Adrenal gland (tissue), 9 donors: ENCODE measurements at regions not wholly inside any gene's neighbourhood (a gene's known extent, or its start where the extent isn't known, plus 50 kb on each side); places are given as distances from the start of the nearest gene placed in this dataset.

Experiments
- DNase-seq, 7 donors: peaks; one replicate each; pipeline ENCODE4 v3.0.0-alpha.2; 2019 to 2020
- H3K27ac ChIP-seq, 5 donors: fragments of 200-600 bp; sonication (generic) in 4 of 5; 1 replicate in 3 of 5; 2 replicates in 2 of 5; pipeline versions ENCODE4 v1.5.1 to v1.8.0; 2016 to 2020; ENCODE audit warnings: mild to moderate bottlenecking in 1 of 5
- H3K27me3 ChIP-seq: fragments of 200-600 bp; 2 replicates; pipeline ENCODE4 v1.8.0; 2021
- H3K36me3 ChIP-seq, 2 donors: fragments of 200-600 bp; replicated peaks in 1 of 2; 1 replicate in 1 of 2; 2 replicates in 1 of 2; pipeline versions ENCODE4 v1.5.1 to v1.8.0; 2018 to 2022
- H3K4me1 ChIP-seq, 2 donors: fragments of 200-600 bp; replicated peaks in 1 of 2; 1 replicate in 1 of 2; 2 replicates in 1 of 2; pipeline versions ENCODE4 v1.5.1 to v1.8.0; 2018 to 2021
- H3K4me3 ChIP-seq, 4 donors: fragments of 200-600 bp; sonication (generic) in 3 of 4; one replicate each; pipeline ENCODE4 v1.5.1; 2016 to 2018
- H3K9me3 ChIP-seq, 3 donors: fragments of 200-600 bp; sonication (generic) in 1 of 3; replicated peaks in 1 of 3; 1 replicate in 2 of 3; 2 replicates in 1 of 3; pipeline versions ENCODE4 v1.5.1 to v1.8.0; 2016 to 2021
- POLR2A ChIP-seq, 2 donors: fragments of 450-650 bp; IDR thresholded peaks; one replicate each; pipeline ENCODE4 v1.6.1; 2017; ENCODE audit warnings: antibody characterized with exemption in 2 of 2, mild to moderate bottlenecking in 2 of 2, moderate library complexity in 1 of 2
- WGBS, 4 donors: extraction: QIAGEN DNeasy Blood & Tissue Kit in 2 of 4; methylation state at CpG; one replicate each; pipeline versions ENCODE4 v1.1.5 to v1.1.7; 2013 to 2017; 5-methylcytosine and 5-hydroxymethylcytosine counted together
- intact Hi-C, 2 donors: fragments of 100-400 bp; cut with DNase I; formaldehyde crosslinking; loops; one replicate each; pipeline versions ENCODE4 v1.14.1 to v1.15.0; 2022 to 2023
- TF ChIP-seq, protein P1 (sequence below), 6 experiments: fragments of 450-650 bp in 4 of 6; fragments of 200-600 bp in 2 of 6; sonication (generic) in 1 of 6; IDR thresholded peaks; 1 replicate in 5 of 6; 2 replicates in 1 of 6; pipeline versions ENCODE4 v1.5.1 to v1.8.0; 2016 to 2021; ENCODE audit warnings: antibody characterized with exemption in 6 of 6, mild to moderate bottlenecking in 2 of 6, moderate library complexity in 1 of 6
- donor health status: healthy with polysubstance abuse.
- donor health status: Bipolar disorder and iron deficiency.
- donor health status: DM: yes; HTN: yes; CAD: no.
- donor health status: DM: no; HTN: no; CAD: no.
- donor health status: DM: no; HTN: no; CAD: no.

GRCh38 chr11:103536335-103536722, 427.1 kb downstream of the DYNC2H1 start:
- TF ChIP-seq POLR2A (IDR thresholded peaks at IDR 0.05): no peak
- TF ChIP-seq, protein P1, sequence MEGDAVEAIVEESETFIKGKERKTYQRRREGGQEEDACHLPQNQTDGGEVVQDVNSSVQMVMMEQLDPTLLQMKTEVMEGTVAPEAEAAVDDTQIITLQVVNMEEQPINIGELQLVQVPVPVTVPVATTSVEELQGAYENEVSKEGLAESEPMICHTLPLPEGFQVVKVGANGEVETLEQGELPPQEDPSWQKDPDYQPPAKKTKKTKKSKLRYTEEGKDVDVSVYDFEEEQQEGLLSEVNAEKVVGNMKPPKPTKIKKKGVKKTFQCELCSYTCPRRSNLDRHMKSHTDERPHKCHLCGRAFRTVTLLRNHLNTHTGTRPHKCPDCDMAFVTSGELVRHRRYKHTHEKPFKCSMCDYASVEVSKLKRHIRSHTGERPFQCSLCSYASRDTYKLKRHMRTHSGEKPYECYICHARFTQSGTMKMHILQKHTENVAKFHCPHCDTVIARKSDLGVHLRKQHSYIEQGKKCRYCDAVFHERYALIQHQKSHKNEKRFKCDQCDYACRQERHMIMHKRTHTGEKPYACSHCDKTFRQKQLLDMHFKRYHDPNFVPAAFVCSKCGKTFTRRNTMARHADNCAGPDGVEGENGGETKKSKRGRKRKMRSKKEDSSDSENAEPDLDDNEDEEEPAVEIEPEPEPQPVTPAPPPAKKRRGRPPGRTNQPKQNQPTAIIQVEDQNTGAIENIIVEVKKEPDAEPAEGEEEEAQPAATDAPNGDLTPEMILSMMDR (IDR thresholded peaks at IDR 0.05): no peak
- Histone ChIP-seq H3K9me3 (no peaks in the 10 kb centered on the region), H3K27ac (no peak overlapping the region), H3K4me3 (no peak overlapping the region), H3K4me1 (peaks cover 0 to 3% of the 10 kb centered on the region in 2 donors), H3K27me3 (no peaks in the 10 kb centered on the region), H3K36me3 (no peaks in the 10 kb centered on the region)
- no peak for DNase-seq
- 80 to 86% (median 84%) methylated on average over 10 of the region's 10 CpGs for WGBS, 4 donors
- intact Hi-C loops: no loop called here

GRCh38 chr11:103537904-103538502, 428.8 kb downstream of the DYNC2H1 start:
- no peak for TF ChIP-seq POLR2A (IDR thresholded peaks at IDR 0.05)
- TF ChIP-seq, protein P1 (IDR thresholded peaks at IDR 0.05): peak; percentile 6 to 49 (median 35)
- DNase-seq: peak in 1 of 7 donors; percentile 27
- Histone ChIP-seq H3K4me3 (no peak overlapping the region), H3K27ac (no peak overlapping the region), H3K36me3 (no peaks in the 10 kb centered on the region), H3K9me3 (no peaks in the 10 kb centered on the region), H3K27me3 (no peaks in the 10 kb centered on the region), H3K4me1 (peaks cover 0 to 3% of the 10 kb centered on the region in 2 donors)
- intact Hi-C loops: no loop called here

DNA sequence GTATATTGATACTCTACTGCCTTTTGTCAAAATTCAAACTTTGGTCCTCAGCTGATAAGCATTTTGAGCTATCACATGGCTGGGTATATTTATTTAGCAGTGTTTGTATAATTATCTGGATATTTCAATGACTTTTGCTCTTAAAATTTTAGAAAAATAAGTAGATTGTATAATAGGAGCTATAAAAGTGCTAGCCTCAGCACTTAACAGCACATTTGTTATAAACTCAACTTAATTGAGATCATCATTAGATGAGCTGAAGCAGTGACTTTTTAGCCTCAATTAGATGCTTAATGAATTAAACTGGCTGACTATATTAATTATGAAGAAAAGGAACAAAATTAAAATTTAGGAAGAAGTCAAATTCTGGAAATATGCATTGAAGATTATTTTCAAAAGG, 429.9 kb downstream of the DYNC2H1 start:
- no peak for TF ChIP-seq POLR2A (IDR thresholded peaks at IDR 0.05)
- TF ChIP-seq, protein P1 (IDR thresholded peaks at IDR 0.05): no peak
- intact Hi-C loops: no loop called here
- Histone ChIP-seq H3K4me3 (no peak overlapping the region), H3K4me1 (peaks cover 0 to 3% of the 10 kb centered on the region in 2 donors), H3K27ac (no peak overlapping the region), H3K27me3 (no peaks in the 10 kb centered on the region), H3K36me3 (no peaks in the 10 kb centered on the region), H3K9me3 (no peaks in the 10 kb centered on the region)
- no peak for DNase-seq

DNA sequence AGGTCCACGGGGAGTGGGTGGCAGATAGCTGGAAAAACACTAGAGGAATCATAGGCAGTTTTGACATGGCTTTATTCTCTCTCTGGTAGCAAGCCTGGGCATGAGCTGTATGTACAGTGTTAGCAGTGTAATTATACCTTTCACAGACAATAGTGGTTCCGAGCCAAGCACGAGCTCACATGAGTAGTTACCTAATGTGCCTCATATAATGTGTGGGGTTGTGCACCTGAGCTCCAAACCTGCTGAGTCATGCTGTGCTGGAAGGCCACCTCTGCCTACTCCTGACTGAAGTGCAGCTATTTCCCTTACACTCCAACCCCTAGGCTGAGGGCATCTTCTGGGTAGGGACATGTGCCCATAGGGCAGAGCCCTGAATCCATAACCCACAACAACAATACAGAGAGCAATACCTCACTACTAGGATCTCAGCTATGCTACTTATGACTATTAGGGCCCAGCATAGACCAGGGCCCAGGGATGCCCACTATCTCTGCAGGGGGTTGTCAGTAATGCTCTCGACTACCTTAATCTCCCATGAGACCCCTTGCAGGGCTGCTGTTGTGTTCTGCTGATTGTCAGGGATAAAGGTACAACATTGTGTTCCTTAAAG, 432.1 kb downstream of the DYNC2H1 start:
- WGBS, 4 donors: 81 to 94% (median 87%) methylated on average over 4 of the region's 4 CpGs
- Histone ChIP-seq H3K9me3 (no peaks in the 10 kb centered on the region), H3K4me3 (no peak overlapping the region), H3K36me3 (no peaks in the 10 kb centered on the region), H3K27ac (no peak overlapping the region), H3K4me1 (peaks cover 0 to 3% of the 10 kb centered on the region in 2 donors), H3K27me3 (no peaks in the 10 kb centered on the region)
- intact Hi-C loops: no loop called here
- DNase-seq: peak in 1 of 7 donors; percentile 27
- TF ChIP-seq POLR2A (IDR thresholded peaks at IDR 0.05): no peak
- TF ChIP-seq, protein P1 (IDR thresholded peaks at IDR 0.05): no peak
